ENCODE measurements at regions not wholly inside any gene's neighbourhood (a gene's known extent, or its start where the extent isn't known, plus 50 kb on each side); places are given as distances from the start of the nearest gene placed in this dataset.

DNA sequence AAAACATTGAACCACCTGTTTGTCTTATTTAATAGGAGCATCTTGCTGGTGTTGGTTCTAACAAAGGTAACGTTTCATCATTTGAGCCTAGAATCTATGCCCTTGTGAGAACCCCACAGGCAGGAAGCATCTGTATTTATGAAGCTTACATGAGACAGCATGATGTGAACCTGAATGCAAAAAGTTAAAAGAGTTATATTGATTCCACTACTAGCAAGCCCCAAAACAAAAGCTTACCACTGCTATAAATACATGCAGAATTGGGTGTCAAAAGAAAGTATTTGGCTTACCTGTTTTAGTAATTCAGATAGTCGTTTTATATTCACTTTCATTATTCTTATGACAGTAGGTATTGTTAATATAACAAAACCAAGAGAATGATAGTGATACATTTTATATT, 301.2 kb upstream of the ADGRL2 start:
- Mint-ChIP-seq H3K27ac (no peak overlapping the region), H3K4me1 (no peaks in the 10 kb centered on the region), H3K27me3 (no peaks in the 10 kb centered on the region), H3K4me3 (no peak overlapping the region), H3K9me3 (no peaks in the 10 kb centered on the region), H3K36me3 (ENCODE audit: low read depth) (no peaks in the 10 kb centered on the region)
- no peak for TF ChIP-seq CTCF (IDR thresholded peaks at IDR 0.05)
- POLR2A ChIA-PET = no interaction called here
- DNase-seq = no peak
- CTCF ChIA-PET = no interaction called here
- intact Hi-C loops (cut with micrococcal nuclease) = no loop called here
- no peak for ATAC-seq (ENCODE audit: low read depth)

- H3K27ac Mint-ChIP-seq = no peak overlapping the region
- no peak overlapping the region for H3K4me3 Mint-ChIP-seq
- H3K36me3 Mint-ChIP-seq (ENCODE audit: low read depth) = no peaks in the 10 kb centered on the region
- ATAC-seq (ENCODE audit: low read depth) (no peak), DNase-seq (no peak)
- TF ChIP-seq CTCF (IDR thresholded peaks at IDR 0.05) = no peak
- H3K27me3 Mint-ChIP-seq = no peaks in the 10 kb centered on the region
- no peaks in the 10 kb centered on the region for H3K4me1 Mint-ChIP-seq
- no peaks in the 10 kb centered on the region for H3K9me3 Mint-ChIP-seq
- ChIA-PET POLR2A (no interaction called here), CTCF (no interaction called here)
- intact Hi-C loops (cut with micrococcal nuclease) = no loop called here
These were observed 302.0 kb upstream of the ADGRL2 start for GRCh38 chr1:81498471-81499462.

DNA sequence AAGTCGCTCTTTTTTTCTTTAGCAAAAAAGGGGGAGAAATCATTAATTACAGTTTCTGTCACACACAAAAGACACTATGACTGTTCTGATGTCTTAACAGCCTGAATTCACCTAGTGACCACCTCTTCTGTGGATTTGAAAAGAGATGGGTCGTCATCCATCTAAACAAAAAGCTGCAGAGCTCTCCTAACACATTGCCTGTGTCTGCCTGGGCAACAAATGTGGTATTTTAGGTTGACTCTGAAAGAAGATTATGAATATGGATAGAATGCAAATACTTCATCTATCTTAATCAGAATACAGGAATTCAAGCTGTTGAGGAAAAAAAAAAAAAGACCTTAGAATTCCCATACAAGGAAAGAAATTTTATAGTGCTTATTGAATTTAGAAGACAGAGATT, 304.4 kb upstream of the ADGRL2 start:
- no peak overlapping the region for H3K4me3 Mint-ChIP-seq
- no peak for DNase-seq
- no peak for ATAC-seq (ENCODE audit: low read depth)
- no peak overlapping the region for H3K27ac Mint-ChIP-seq
- no peaks in the 10 kb centered on the region for H3K4me1 Mint-ChIP-seq
- ChIA-PET CTCF (no interaction called here), POLR2A (no interaction called here)
- H3K9me3 Mint-ChIP-seq = no peaks in the 10 kb centered on the region
- no peaks in the 10 kb centered on the region for H3K27me3 Mint-ChIP-seq
- no peaks in the 10 kb centered on the region for H3K36me3 Mint-ChIP-seq (ENCODE audit: low read depth)
- intact Hi-C loops (cut with micrococcal nuclease) = no loop called here
- TF ChIP-seq CTCF (IDR thresholded peaks at IDR 0.05) = no peak

DNA sequence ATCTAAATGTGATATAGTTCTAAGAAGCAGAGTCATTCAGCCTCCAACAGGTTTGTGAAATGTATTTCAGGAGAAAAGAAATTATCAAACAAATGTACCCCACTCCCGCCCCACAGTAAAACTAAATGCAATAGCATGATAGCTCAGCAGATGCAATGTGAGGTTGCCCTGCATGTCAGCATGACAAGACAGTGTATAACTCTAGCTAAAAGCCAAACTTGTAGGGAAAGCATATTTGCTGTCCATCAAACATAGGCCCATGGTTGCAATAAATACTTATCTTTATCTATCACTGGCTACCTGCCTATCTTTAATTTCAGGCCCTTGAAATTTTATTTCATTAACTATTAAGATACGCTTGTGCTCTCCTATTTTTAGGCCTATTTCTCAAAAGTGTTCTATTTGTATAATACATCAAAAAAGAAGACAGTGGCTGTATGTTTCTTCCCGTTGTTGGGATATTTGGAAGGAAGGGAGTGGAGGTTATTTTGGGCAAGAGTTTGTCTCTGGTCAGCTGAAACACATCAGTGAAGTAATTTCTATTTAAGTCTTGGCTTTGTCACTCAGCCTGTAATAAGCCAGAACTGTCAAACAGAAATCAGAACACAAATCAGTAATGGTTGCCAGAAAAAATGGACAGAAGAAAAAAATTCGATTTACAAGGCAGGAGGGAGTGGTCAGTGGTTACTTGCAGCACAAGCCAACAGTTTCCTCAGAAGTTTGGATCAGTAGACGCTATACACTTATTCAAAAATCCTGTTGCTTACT, 307.4 kb upstream of the ADGRL2 start:
- CTCF ChIA-PET = no interaction called here
- no peak for TF ChIP-seq CTCF (IDR thresholded peaks at IDR 0.05)
- DNase-seq (no peak), ATAC-seq (ENCODE audit: low read depth) (no peak)
- Mint-ChIP-seq H3K4me3 (no peak overlapping the region), H3K4me1 (no peaks in the 10 kb centered on the region), H3K27ac (no peak overlapping the region), H3K36me3 (ENCODE audit: low read depth) (no peaks in the 10 kb centered on the region), H3K27me3 (no peaks in the 10 kb centered on the region), H3K9me3 (peaks cover 8% of the 10 kb centered on the region)
- intact Hi-C loops (cut with micrococcal nuclease) = no loop called here
- POLR2A ChIA-PET = no interaction called here

DNA sequence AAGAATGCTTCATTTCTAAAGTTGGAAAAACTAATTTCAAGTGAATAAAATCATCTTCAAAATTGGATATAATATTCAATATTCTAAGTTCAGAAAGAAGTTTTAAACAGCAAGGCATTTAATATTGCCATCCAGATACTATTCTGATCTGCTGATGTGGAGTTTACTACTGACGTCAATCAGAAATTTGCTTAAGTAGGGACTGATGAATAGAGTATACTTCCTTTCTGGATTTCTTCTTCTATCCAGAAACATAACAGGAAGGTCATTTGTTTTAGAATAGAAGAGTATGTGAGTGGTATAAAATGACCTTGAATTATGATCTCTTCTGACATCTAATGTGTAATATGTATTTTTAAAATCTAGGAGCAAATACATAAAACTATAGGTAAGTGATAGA, 308.1 kb upstream of the ADGRL2 start:
- Mint-ChIP-seq H3K4me3 (no peak overlapping the region), H3K27ac (no peak overlapping the region), H3K9me3 (peaks cover 8% of the 10 kb centered on the region), H3K36me3 (ENCODE audit: low read depth) (no peaks in the 10 kb centered on the region), H3K4me1 (no peaks in the 10 kb centered on the region), H3K27me3 (no peaks in the 10 kb centered on the region)
- no peak for ATAC-seq (ENCODE audit: low read depth)
- ChIA-PET CTCF (no interaction called here), POLR2A (no interaction called here)
- DNase-seq = no peak
- intact Hi-C loops (cut with micrococcal nuclease) = no loop called here
- TF ChIP-seq CTCF (IDR thresholded peaks at IDR 0.05) = no peak
